ENCODE measurements at regions not wholly inside any gene's neighbourhood (a gene's known extent, or its start where the extent isn't known, plus 50 kb on each side); places are given as distances from the start of the nearest gene placed in this dataset.

DNA sequence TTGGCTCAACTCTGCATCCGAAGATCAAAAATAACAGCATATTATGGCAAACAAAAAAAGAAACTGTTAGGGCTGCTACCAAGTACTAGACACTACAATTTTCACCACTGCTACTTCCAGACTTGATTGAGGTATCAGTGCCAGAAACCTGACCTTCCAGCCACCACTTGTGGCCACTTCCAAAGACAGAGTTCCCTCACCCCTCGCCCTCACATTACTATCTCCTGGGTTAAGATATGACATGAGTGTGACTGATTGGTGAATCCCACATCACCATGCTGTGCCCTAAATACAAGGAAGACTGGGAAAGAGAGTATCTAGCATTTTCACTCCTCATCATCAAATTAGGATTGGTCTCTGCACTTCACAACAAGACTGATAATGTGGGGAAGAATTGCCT, 296.1 kb upstream of the NT5C1B start:
- peaks cover 13% of the 10 kb centered on the region for H3K4me1 ChIP-seq
- TF ChIP-seq, protein P1, sequence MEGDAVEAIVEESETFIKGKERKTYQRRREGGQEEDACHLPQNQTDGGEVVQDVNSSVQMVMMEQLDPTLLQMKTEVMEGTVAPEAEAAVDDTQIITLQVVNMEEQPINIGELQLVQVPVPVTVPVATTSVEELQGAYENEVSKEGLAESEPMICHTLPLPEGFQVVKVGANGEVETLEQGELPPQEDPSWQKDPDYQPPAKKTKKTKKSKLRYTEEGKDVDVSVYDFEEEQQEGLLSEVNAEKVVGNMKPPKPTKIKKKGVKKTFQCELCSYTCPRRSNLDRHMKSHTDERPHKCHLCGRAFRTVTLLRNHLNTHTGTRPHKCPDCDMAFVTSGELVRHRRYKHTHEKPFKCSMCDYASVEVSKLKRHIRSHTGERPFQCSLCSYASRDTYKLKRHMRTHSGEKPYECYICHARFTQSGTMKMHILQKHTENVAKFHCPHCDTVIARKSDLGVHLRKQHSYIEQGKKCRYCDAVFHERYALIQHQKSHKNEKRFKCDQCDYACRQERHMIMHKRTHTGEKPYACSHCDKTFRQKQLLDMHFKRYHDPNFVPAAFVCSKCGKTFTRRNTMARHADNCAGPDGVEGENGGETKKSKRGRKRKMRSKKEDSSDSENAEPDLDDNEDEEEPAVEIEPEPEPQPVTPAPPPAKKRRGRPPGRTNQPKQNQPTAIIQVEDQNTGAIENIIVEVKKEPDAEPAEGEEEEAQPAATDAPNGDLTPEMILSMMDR (IDR thresholded peaks at IDR 0.05; ENCODE audit: borderline replicate concordance) = no peak
- intact Hi-C loops (cut with micrococcal nuclease) = no loop called here
- no peak overlapping the region for H3K27ac ChIP-seq (replicated peaks)
- no peaks in the 10 kb centered on the region for H3K27me3 ChIP-seq (ENCODE audit: low read depth)
- no peaks in the 10 kb centered on the region for H3K9me3 ChIP-seq (replicated peaks)
- DNase-seq = no peak
- no peaks in the 10 kb centered on the region for H3K36me3 ChIP-seq
- H3K4me3 ChIP-seq = no peak overlapping the region

DNA sequence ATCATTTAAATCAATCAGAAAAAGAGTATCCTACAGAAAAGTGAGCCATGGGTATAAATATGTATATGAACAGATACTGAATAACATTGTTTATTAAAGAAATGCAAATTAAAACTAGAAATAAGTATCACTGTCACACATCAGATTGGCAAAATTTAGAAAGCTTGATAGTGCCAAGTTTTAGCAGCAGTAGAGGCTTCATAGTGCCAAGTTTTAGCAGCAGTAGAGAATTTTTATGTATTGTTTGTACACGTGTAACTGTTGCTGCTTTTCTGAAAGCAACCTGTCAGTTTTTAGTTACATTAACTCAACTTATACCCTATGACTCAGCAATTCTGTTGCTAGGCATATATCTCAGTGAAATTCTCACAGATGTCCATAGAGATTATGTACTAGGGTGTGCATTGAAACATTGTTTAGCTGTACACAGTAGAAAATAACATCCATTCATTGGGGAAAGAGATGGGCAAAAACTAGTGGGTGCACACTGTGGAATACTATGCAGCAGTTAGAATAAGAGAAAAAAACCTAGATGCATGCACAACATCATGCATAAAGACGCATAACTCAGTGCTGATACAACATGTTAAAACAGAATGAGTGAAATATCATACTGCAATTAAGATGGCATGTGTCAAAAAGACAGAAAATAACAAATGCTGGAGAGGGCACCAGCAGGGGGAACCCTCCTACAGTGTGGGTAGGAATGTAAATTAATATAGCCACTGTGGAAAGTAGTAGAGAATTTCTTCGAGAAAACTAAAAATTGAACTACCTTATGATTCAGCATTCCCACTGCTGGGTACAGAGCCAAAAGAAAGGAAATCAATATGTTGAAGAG, 294.5 kb upstream of the NT5C1B start:
- Histone ChIP-seq H3K4me3 (no peak overlapping the region), H3K4me1 (peaks cover 5% of the 10 kb centered on the region), H3K27ac (replicated peaks) (no peak overlapping the region), H3K9me3 (replicated peaks) (no peaks in the 10 kb centered on the region), H3K27me3 (ENCODE audit: low read depth) (no peaks in the 10 kb centered on the region), H3K36me3 (no peaks in the 10 kb centered on the region)
- intact Hi-C loops (cut with micrococcal nuclease) = no loop called here
- no peak for DNase-seq
- TF ChIP-seq, protein P1 (IDR thresholded peaks at IDR 0.05; ENCODE audit: borderline replicate concordance) = peak; percentile 47

DNA sequence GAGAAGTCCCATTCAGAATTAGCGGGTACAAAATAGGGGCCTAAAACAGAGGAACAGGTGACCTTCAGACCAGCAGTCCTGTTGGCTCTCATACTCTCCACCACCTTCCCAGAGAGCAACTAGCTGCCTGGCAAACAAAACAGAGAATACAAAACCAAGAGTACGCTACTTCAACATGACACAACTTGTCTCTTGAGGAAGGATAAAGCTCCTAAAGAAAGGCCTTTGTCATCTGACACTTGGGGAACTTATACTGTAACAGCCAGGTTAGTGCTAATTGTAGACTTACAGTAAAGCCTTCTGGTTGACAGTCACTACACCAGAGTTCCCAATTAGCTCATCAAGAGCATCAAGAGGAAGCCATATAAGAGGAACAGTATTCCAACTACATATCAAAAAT, 282.1 kb upstream of the NT5C1B start:
- TF ChIP-seq, protein P1 (IDR thresholded peaks at IDR 0.05; ENCODE audit: borderline replicate concordance) = no peak
- Histone ChIP-seq H3K4me3 (no peak overlapping the region), H3K4me1 (no peaks in the 10 kb centered on the region), H3K27me3 (ENCODE audit: low read depth) (no peaks in the 10 kb centered on the region), H3K36me3 (no peaks in the 10 kb centered on the region), H3K9me3 (replicated peaks) (no peaks in the 10 kb centered on the region), H3K27ac (replicated peaks) (no peak overlapping the region)
- intact Hi-C loops (cut with micrococcal nuclease) = no loop called here
- DNase-seq = no peak

DNA sequence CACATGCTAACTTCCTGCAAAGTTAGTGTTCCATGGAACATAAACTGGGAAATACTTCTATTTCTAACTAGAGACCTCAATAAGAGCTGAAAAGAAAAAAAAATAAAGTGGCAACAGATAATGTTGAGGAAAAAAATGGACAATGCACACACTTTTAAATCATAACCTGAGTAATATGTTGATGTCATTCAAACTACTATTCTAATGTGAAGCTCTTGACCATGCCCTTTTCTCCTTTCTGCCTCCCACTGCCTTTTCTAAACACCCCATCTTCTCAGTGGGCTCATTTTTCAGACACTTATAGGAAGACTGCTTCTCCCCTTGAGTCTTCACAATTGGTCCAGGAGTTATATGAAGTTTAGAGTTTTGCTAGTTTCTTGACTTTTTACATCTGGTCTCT, 280.9 kb upstream of the NT5C1B start:
- no peak overlapping the region for H3K4me3 ChIP-seq
- intact Hi-C loops (cut with micrococcal nuclease) = no loop called here
- TF ChIP-seq, protein P1 (IDR thresholded peaks at IDR 0.05; ENCODE audit: borderline replicate concordance) = no peak
- no peaks in the 10 kb centered on the region for H3K36me3 ChIP-seq
- no peaks in the 10 kb centered on the region for H3K9me3 ChIP-seq (replicated peaks)
- no peak for DNase-seq
- no peaks in the 10 kb centered on the region for H3K4me1 ChIP-seq
- no peak overlapping the region for H3K27ac ChIP-seq (replicated peaks)
- no peaks in the 10 kb centered on the region for H3K27me3 ChIP-seq (ENCODE audit: low read depth)

DNA sequence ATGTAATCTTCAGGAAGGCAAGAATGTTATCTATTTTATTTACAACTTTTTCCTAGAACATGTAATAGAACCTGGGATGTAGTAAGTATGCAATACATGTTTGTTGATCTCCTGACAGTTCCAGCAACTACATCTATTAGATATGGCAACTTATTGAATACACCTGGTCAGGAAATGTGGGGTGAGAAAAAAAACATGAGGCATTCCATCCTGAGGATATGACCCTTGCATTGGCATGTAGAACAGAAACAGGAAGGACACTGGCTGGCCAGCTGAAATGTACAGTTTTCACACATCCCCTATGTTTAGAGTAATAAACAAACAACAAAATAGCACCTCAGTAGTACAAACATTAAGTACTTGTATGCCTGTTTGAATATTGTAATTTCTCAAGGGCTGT, 272.6 kb upstream of the NT5C1B start:
- H3K4me1 ChIP-seq = no peaks in the 10 kb centered on the region
- H3K36me3 ChIP-seq = no peaks in the 10 kb centered on the region
- H3K27me3 ChIP-seq (ENCODE audit: low read depth) = no peaks in the 10 kb centered on the region
- H3K9me3 ChIP-seq (replicated peaks) = no peaks in the 10 kb centered on the region
- no peak overlapping the region for H3K4me3 ChIP-seq
- intact Hi-C loops (cut with micrococcal nuclease) = no loop called here
- DNase-seq = no peak
- no peak overlapping the region for H3K27ac ChIP-seq (replicated peaks)
- TF ChIP-seq, protein P1 (IDR thresholded peaks at IDR 0.05; ENCODE audit: borderline replicate concordance) = no peak
